A673 (cell line): ENCODE measurements at regions not wholly inside any gene's neighbourhood (a gene's known extent, or its start where the extent isn't known, plus 50 kb on each side); places are given as distances from the start of the nearest gene placed in this dataset.

Source experiments
- BruUV-seq: library from RNA; stranded (reverse); fragments of 400-500 nt; replicated peaks from 2 replicates; lab custom pipeline; 2021; lab: Mats Ljungman, UMichigan
- CTCF ChIA-PET: fragments of 300-600 bp; sonication (Branson Sonifier 250); formaldehyde crosslinking; loops from one replicate; lab custom pipeline; 2022; ENCODE audit warnings: antibody characterized with exemption; lab: Charles Lee
- POLR2A ChIA-PET: fragments of 300-600 bp; sonication (Branson Sonifier 250); formaldehyde crosslinking; loops from one replicate; lab custom pipeline; 2022; ENCODE audit warnings: antibody characterized with exemption; ENCODE audit not compliant: low non-redundant PET; lab: Charles Lee
- DNase-seq: peaks from one replicate; pipeline ENCODE4 v3.0.0-alpha.2; 2015; ENCODE audit warnings: low spot score
- H3K27ac ChIP-seq: fragments of 200-600 bp; sonication (generic); 2 replicates; pipeline ENCODE4 v1.5.1; 2016; ENCODE audit warnings: mixed run types, low read depth, mild to moderate bottlenecking, mixed read lengths, antibody characterized with exemption, low read length; ENCODE audit not compliant: poor library complexity, severe bottlenecking
- H3K27me3 ChIP-seq: fragments of 200-600 bp; sonication (generic); replicated peaks from 2 replicates; pipeline ENCODE4 v1.6.1; 2017; ENCODE audit warnings: mixed run types, low read depth, mild to moderate bottlenecking, mixed read lengths, antibody characterized with exemption, low read length; ENCODE audit not compliant: insufficient read depth, poor library complexity
- H3K36me3 ChIP-seq: fragments of 200-600 bp; sonication (generic); 2 replicates; pipeline ENCODE4 v1.6.1; 2016; ENCODE audit warnings: mixed run types, mild to moderate bottlenecking, mixed read lengths, antibody characterized with exemption, low read length; ENCODE audit not compliant: insufficient read depth, poor library complexity, severe bottlenecking
- H3K4me1 ChIP-seq: fragments of 200-600 bp; sonication (generic); 2 replicates; pipeline ENCODE4 v1.6.1; 2017; ENCODE audit warnings: mixed run types, mild to moderate bottlenecking, mixed read lengths, antibody characterized with exemption, low read length; ENCODE audit not compliant: insufficient read depth, poor library complexity, severe bottlenecking
- H3K4me3 ChIP-seq: fragments of 200-600 bp; sonication (generic); 2 replicates; pipeline ENCODE4 v1.5.1; 2016; ENCODE audit warnings: low read depth, mixed run types, mild to moderate bottlenecking, mixed read lengths, low read length; ENCODE audit not compliant: poor library complexity, severe bottlenecking
- H3K9me3 ChIP-seq: fragments of 200-600 bp; sonication (generic); 2 replicates; pipeline ENCODE4 v1.6.1; 2016; ENCODE audit warnings: mixed run types, low read depth, mild to moderate bottlenecking, mixed read lengths, antibody characterized with exemption, low read length; ENCODE audit not compliant: poor library complexity, severe bottlenecking
- EZH2 ChIP-seq: fragments of 200-600 bp; sonication (generic); IDR thresholded peaks from 2 replicates; pipeline ENCODE4 v1.6.1; 2017; ENCODE audit warnings: borderline replicate concordance, low read depth, mild to moderate bottlenecking, mixed read lengths, antibody characterized with exemption, low read length; ENCODE audit not compliant: poor library complexity, severe bottlenecking
- intact Hi-C: fragments of 100-400 bp; cut with micrococcal nuclease; formaldehyde crosslinking; loops from one replicate; pipeline ENCODE4 v1.10.0; 2022; ENCODE audit not compliant: unreplicated experiment
- TF ChIP-seq, protein P1 (sequence below): fragments of 300-800, 200-600 bp; sonication (generic); conservative IDR thresholded peaks from 2 replicates; pipeline ENCODE4 v1.5.1; 2017; ENCODE audit warnings: low read depth, mild to moderate bottlenecking, antibody characterized with exemption, low read length, moderate library complexity, mixed read lengths

DNA sequence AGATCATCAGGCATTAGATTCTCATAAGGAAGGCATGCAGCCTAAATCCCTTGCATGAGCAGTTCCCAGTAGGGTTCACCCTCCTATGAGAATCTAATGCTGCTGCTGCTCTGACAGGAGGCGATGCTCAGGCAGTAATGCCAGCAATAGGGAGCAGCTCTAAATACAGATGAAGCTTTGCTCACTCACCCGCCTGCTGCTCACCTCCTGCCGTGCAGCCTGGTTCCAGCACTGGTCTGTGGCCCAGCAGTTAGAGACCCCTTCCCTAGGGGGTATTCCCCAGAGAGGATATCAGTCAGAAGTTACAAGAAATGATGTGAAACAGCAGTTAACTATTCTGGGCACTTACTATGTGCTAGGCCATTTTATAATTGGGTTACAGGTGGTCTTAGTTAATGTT, 226.0 kb downstream of the KCNJ3 start:
- no TSS peak for BruUV-seq
- Histone ChIP-seq H3K36me3 (no peaks in the 10 kb centered on the region), H3K4me1 (no peaks in the 10 kb centered on the region), H3K27ac (no peak overlapping the region), H3K9me3 (no peaks in the 10 kb centered on the region), H3K27me3 (no peaks in the 10 kb centered on the region), H3K4me3 (no peak overlapping the region)
- CTCF ChIA-PET, result no interaction called here
- intact Hi-C loops, result no loop called here
- DNase-seq, result no peak
- TF ChIP-seq, protein P1, sequence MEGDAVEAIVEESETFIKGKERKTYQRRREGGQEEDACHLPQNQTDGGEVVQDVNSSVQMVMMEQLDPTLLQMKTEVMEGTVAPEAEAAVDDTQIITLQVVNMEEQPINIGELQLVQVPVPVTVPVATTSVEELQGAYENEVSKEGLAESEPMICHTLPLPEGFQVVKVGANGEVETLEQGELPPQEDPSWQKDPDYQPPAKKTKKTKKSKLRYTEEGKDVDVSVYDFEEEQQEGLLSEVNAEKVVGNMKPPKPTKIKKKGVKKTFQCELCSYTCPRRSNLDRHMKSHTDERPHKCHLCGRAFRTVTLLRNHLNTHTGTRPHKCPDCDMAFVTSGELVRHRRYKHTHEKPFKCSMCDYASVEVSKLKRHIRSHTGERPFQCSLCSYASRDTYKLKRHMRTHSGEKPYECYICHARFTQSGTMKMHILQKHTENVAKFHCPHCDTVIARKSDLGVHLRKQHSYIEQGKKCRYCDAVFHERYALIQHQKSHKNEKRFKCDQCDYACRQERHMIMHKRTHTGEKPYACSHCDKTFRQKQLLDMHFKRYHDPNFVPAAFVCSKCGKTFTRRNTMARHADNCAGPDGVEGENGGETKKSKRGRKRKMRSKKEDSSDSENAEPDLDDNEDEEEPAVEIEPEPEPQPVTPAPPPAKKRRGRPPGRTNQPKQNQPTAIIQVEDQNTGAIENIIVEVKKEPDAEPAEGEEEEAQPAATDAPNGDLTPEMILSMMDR, result no peak
- no peak for TF ChIP-seq EZH2
- POLR2A ChIA-PET, result no interaction called here

DNA sequence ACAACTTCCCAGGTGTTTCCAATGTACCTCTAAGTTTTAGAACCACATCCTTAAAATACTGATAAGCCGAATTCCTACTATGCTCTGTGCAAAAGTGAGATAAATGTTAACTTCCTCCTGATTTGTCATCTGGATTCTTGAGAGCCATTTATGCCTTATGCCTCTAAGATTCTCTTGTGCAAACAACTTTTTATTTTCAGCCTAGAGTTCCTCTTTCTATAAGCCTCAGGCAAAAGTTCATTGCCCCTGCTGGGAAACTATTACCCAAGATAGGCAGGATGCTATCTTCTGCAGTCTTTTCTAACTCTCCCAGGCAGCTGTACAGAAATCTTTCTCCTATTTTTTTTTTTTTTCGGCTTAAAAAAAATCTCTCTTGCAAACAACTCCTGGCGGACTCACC, 216.1 kb downstream of the KCNJ3 start:
- POLR2A ChIA-PET, result no interaction called here
- no peak for DNase-seq
- Histone ChIP-seq H3K4me1 (no peaks in the 10 kb centered on the region), H3K9me3 (no peaks in the 10 kb centered on the region), H3K4me3 (no peak overlapping the region), H3K27ac (no peak overlapping the region), H3K36me3 (no peaks in the 10 kb centered on the region), H3K27me3 (no peaks in the 10 kb centered on the region)
- no TSS peak for BruUV-seq
- intact Hi-C loops, result no loop called here
- CTCF ChIA-PET, result no interaction called here
- TF ChIP-seq, protein P1, result no peak
- TF ChIP-seq EZH2, result no peak

GRCh38 chr2:154912215-154912614, 213.7 kb downstream of the KCNJ3 start:
- no peak for DNase-seq
- Histone ChIP-seq H3K27ac (no peak overlapping the region), H3K27me3 (no peaks in the 10 kb centered on the region), H3K4me1 (no peaks in the 10 kb centered on the region), H3K4me3 (no peak overlapping the region), H3K36me3 (no peaks in the 10 kb centered on the region), H3K9me3 (no peaks in the 10 kb centered on the region)
- ChIA-PET CTCF (no interaction called here), POLR2A (no interaction called here)
- BruUV-seq, result no TSS peak
- TF ChIP-seq, protein P1, result no peak
- no peak for TF ChIP-seq EZH2
- intact Hi-C loops, result no loop called here
